Activated CD8-positive, alpha-beta T cell treated with anti-CD3 and anti-CD28 coated beads, Interleukin-2, amount 10 ng/mL, durations not matched to agents 7 days and 5 days (primary cell): ENCODE measurements at regions not wholly inside any gene's neighbourhood (a gene's known extent, or its start where the extent isn't known, plus 50 kb on each side); places are given as distances from the start of the nearest gene placed in this dataset.
A peak's percentile ranks its signal among the peaks of the same experiment; 100 is the strongest.
"Not testable (repeated sequence)": the region's sequence is repeated elsewhere in the genome, so short reads cannot be mapped to it uniquely, and the experiment has no call there.

Experiments
- ATAC-seq: fragments of 150-1000 bp; cut with Tn5 transposase; one replicate; pipeline ENCODE4 v1.10.0; 2021; ENCODE audit warnings: moderate library complexity
- CTCF ChIA-PET: fragments of 350-600 bp; sonication (Branson Sonifier 250); formaldehyde crosslinking; loops from one replicate; lab custom pipeline; 2021; ENCODE audit warnings: antibody characterized with exemption; lab: Charles Lee
- POLR2A ChIA-PET: fragments of 350-600 bp; sonication (Branson Sonifier 250); formaldehyde crosslinking; loops from one replicate; lab custom pipeline; 2021; ENCODE audit warnings: antibody characterized with exemption; lab: Charles Lee
- DNase-seq: peaks from one replicate; pipeline ENCODE4 v3.0.0-alpha.2; 2020
- H3K27ac Mint-ChIP-seq: one replicate; pipeline ENCODE4 v1.8.0; 2021; ENCODE audit warnings: mild to moderate bottlenecking, mixed read lengths
- H3K27me3 Mint-ChIP-seq: one replicate; pipeline ENCODE4 v1.8.0; 2021; ENCODE audit warnings: low read depth, mixed read lengths
- H3K36me3 Mint-ChIP-seq: one replicate; pipeline ENCODE4 v1.8.0; 2021; ENCODE audit warnings: low read depth, mixed read lengths
- H3K4me1 Mint-ChIP-seq: one replicate; pipeline ENCODE4 v1.8.0; 2021; ENCODE audit warnings: low read depth, mixed read lengths
- H3K4me3 Mint-ChIP-seq: one replicate; pipeline ENCODE4 v1.8.0; 2021; ENCODE audit warnings: mild to moderate bottlenecking, mixed read lengths
- H3K9me3 Mint-ChIP-seq: one replicate; pipeline ENCODE4 v1.8.0; 2022; ENCODE audit warnings: mixed read lengths; ENCODE audit not compliant: insufficient read depth

DNA sequence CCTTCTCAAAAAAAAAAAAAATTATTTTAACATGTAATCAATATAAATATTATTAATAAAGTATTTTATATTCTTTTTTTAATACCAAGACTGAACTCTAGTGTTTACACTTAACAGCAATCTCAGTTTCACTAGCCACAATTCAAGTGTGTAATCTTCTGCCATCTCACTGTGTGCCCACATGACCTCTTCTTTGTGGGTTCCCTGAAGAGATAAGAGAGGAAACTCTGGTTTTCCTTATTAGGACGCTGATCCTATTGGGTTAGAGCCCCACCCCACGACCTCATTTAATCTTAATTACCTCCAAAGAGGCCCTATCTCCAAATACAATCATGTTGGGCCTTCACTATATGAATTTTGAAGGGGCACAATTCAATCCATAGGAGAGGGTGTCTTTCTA lies 177.6 kb downstream of the STK31 start:
- H3K27ac Mint-ChIP-seq: no peak overlapping the region
- peaks cover 6% of the 10 kb centered on the region for H3K4me1 Mint-ChIP-seq
- ChIA-PET POLR2A (no interaction called here), CTCF (no interaction called here)
- H3K27me3 Mint-ChIP-seq: peaks cover 14% of the 10 kb centered on the region
- no peak for ATAC-seq
- H3K4me3 Mint-ChIP-seq: no peak overlapping the region
- DNase-seq: no peak
- no peaks in the 10 kb centered on the region for H3K9me3 Mint-ChIP-seq
- no peaks in the 10 kb centered on the region for H3K36me3 Mint-ChIP-seq

DNA sequence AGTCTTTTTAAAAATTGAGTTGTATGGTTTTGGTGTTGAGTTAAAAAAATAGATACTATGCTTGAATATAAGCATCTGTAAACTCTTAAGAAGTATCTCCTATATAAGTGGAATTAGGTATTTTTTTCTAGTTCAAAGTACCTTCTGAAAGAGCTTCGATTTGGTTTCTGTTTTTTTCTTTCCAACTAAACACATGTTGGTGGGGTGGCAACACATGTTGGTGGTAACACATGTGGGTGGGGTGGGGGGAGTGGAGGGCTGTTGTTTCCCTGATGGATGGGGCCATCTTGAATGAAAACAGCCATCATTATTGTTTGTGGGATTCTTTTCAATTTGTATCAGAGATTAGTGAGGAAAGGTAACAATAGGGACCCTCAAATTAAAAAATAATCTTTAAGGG lies 178.9 kb downstream of the STK31 start:
- DNase-seq (no peak), ATAC-seq (no peak)
- Mint-ChIP-seq H3K27me3 (peaks cover 17% of the 10 kb centered on the region), H3K36me3 (no peaks in the 10 kb centered on the region), H3K4me3 (no peak overlapping the region), H3K9me3 (no peaks in the 10 kb centered on the region), H3K4me1 (peaks cover 18% of the 10 kb centered on the region), H3K27ac (no peak overlapping the region)
- POLR2A ChIA-PET: no interaction called here
- CTCF ChIA-PET: no interaction called here

DNA sequence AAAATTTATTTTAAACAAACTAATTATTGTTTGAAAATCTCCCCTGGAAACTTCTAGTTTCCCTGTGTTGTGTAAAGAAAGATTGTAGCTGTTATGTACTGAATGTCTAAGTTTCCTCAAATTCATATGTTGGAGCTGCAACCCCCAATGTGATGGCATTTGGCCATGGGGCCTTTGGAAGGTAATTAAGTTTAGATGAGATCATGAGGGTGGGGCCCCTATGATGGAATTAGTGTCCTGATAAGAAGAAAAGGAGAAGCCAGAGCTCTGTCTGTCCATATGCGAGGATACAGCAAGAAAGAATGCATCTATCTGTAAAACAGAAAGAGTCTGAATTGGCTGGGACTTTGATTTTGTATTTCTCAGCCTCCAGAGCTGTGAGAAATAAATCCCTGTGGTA lies 179.5 kb downstream of the STK31 start:
- peaks cover 24% of the 10 kb centered on the region for H3K4me1 Mint-ChIP-seq
- no peak overlapping the region for H3K4me3 Mint-ChIP-seq
- no peak for DNase-seq
- no peaks in the 10 kb centered on the region for H3K36me3 Mint-ChIP-seq
- H3K27ac Mint-ChIP-seq: no peak overlapping the region
- ATAC-seq: no peak
- H3K9me3 Mint-ChIP-seq: no peaks in the 10 kb centered on the region
- ChIA-PET CTCF (no interaction called here), POLR2A (no interaction called here)
- peaks cover 17% of the 10 kb centered on the region for H3K27me3 Mint-ChIP-seq

DNA sequence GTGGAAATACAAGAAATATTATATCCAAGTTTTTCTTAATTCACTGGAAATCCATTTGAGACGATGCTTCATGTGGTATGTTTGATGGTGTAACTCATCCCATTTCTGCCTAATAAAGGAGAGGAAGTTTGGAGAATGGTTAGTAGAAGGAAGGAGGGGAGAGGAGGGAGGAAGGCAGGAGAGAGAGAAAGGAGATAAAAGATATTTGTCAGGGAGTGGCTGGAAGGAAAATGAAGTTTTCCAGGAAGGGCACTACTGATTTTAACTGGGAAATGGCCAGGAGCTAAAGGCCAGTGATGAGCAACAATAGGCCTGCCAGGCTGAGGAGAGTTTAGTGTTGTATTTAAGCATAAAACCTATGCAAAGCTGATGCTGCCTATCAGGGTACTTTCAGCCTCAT lies 182.0 kb downstream of the STK31 start:
- Mint-ChIP-seq H3K4me1 (peaks cover 40% of the 10 kb centered on the region), H3K9me3 (no peaks in the 10 kb centered on the region), H3K27me3 (peaks cover 13% of the 10 kb centered on the region), H3K27ac (no peak overlapping the region), H3K36me3 (no peaks in the 10 kb centered on the region), H3K4me3 (no peak overlapping the region)
- ATAC-seq (no peak), DNase-seq (no peak)
- POLR2A ChIA-PET: no interaction called here
- CTCF ChIA-PET: no interaction called here

DNA sequence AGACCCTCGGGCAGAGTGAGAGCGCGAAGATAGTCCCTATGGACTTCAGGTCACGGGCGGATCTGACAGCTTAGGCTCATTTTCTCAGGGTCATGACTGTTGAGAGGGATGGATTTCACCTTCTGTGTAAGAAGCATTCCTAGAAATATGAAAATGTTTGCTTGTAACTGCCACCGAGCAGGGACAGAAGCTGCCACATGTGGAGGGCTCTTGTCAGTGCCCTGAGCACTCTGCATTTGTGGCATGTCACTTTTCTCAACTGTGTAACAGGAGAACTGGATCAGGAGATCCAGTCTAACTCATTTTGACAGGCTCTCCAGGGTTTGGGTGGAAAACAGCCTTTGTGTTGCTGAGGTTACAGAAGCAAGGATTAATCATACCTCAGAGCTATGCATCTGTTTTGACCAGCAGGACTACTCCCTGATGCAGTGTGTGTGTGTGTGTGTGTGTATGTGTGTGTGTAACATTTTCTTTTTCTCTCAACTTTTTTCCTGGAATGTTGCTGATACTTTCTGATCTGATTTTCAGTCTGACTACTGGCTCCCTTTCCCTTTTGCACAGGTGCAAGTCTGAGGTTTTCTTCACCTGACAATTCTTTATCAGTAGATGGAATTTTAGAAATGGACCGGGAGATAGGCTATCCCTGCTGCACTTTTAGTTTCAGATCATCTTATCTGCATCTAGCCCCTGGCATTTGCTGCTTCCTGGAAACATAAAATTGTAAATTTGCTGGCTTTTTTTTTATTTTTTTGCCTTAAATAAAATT lies 183.3 kb downstream of the STK31 start:
- Mint-ChIP-seq H3K36me3 (no peaks in the 10 kb centered on the region), H3K4me1 (peaks cover 34% of the 10 kb centered on the region), H3K27ac (no peak overlapping the region), H3K4me3 (no peak overlapping the region), H3K27me3 (peaks cover 13% of the 10 kb centered on the region), H3K9me3 (no peaks in the 10 kb centered on the region)
- no peak for ATAC-seq
- DNase-seq: no peak
- ChIA-PET POLR2A (interaction anchor here (0.6 to 0.7 kb wide), 2 partner anchors 314 to 662 kb away, joined by 3 read pairs; no protein-coding TSS in a partner anchor), CTCF (interaction anchor here (0.5 to 0.9 kb wide), 2 partner anchors 31 to 342 kb away, joined by 3 to 4 read pairs; no protein-coding TSS in a partner anchor)

DNA sequence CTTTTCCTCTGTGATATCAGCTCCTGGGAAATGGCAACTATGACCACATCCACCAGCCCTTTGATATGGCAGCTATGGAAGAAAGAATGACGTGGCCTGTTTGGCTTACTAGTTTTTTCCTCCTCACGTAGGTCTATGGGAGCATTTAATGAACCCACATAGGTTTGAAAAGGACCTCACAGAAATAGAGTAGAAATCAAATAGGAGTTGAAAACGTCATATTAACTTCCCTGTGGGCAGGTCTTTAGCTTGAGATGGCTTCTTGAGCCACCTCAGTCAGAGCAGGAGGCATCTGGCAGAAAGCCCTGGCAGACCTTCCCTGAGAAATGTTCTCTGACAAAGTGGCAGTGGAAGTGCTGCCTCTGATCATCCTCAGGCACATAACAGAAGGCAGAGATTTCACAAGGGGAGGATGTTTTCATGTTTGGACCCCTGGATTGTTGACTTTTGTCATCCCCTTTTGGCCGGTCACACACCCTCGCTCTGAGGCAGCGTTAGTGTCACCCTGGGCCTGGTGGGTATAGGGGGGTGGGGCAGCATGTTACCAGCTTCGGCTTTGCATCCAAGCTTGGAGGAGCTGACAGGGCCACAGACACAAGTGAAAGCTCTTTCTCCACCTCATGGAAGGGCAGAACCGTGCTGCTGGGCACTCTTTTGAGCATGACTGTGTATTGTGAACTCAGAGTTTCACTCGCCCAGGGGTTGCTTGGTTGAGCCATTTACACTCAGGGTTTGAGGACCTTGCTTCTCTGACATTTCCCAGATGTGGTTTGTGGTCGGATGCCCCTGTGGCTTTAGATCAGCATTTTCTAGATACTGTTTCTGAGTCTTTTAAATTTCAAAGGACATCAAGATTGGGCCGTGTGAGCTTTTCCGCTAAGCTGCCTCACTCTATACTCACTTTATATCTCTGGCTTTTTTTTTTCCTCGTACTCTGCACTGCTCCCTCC lies 184.2 kb downstream of the STK31 start:
- ChIA-PET POLR2A (interaction anchor here (0.6 kb wide), 2 partner anchors 9 to 1257 kb away, joined by 3 read pairs; no protein-coding TSS in a partner anchor), CTCF (interaction anchor here (0.5 kb wide), 1 partner anchor 343 kb away, joined by 3 read pairs; no protein-coding TSS in a partner anchor)
- Mint-ChIP-seq H3K36me3 (no peaks in the 10 kb centered on the region), H3K9me3 (no peaks in the 10 kb centered on the region), H3K4me3 (peak overlapping the region; percentile 58), H3K4me1 (peaks cover 34% of the 10 kb centered on the region), H3K27ac (peak overlapping the region; percentile 62), H3K27me3 (peaks cover 13% of the 10 kb centered on the region)
- ATAC-seq: peak; percentile 85
- peak; percentile 84 for DNase-seq

DNA sequence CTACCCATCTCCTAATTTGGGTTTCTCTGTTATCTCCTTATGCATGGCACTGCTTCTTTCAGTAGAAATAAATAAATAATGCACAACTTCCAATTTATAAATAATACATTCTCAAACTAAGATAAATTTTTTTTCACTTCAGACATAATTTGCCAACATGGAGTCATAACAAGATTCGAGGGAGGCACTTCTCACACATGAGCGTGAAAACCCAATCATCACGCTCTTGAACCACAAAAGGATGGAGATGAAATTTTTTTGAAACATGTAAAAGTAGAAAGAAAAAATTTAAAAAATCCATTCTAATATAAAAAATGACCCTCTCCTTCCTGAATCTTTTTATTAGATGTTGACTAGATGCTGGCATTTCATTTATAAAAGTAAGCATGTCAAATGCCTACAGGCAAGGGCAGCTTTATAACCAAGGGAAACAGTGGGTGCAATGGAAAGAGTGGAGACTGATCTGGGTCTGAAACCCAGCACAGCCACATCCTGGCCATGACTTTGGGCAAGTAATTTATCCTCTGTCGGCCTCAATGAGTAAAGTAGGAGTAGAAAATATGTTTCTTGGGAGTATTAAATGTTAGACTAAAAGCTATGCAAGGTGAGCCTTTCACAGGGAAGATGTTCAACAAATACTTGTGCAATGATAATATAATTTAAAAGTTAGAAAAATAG lies 185.0 kb downstream of the STK31 start:
- Mint-ChIP-seq H3K4me1 (peaks cover 34% of the 10 kb centered on the region), H3K27ac (peak overlapping the region; percentile 62), H3K9me3 (no peaks in the 10 kb centered on the region), H3K4me3 (peak overlapping the region; percentile 58), H3K36me3 (no peaks in the 10 kb centered on the region), H3K27me3 (peaks cover 9% of the 10 kb centered on the region)
- peak; percentile 33 for DNase-seq
- peak; percentile 40 for ATAC-seq
- ChIA-PET POLR2A (no interaction called here), CTCF (no interaction called here)

DNA sequence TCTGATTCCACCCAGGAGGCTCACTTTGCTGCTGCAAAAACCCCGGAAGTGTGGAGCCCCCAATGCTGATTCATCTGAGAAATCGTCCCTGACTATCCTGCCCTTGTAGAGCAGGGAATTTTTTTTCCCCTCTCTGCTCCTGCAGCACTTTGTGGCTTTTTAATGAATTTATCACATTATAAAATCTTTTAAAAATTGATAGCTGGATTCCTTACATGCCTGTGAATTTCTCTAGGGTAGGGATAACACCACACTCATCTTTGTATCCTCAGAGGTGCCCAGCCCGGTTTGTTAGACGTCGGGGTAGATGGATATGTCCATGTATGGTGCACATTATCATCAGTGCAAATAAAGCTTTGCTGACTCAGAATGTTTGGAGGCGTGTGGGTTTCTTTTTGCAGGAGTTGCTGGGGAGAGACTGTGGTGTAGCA lies 185.7 kb downstream of the STK31 start:
- peaks cover 34% of the 10 kb centered on the region for H3K4me1 Mint-ChIP-seq
- peaks cover 4% of the 10 kb centered on the region for H3K27me3 Mint-ChIP-seq
- H3K4me3 Mint-ChIP-seq: no peak overlapping the region
- CTCF ChIA-PET: no interaction called here
- no peak for ATAC-seq
- POLR2A ChIA-PET: interaction anchor here (0.6 kb wide), 1 partner anchor 332 kb away, joined by 3 read pairs; no protein-coding TSS in a partner anchor
- no peaks in the 10 kb centered on the region for H3K36me3 Mint-ChIP-seq
- no peaks in the 10 kb centered on the region for H3K9me3 Mint-ChIP-seq
- no peak overlapping the region for H3K27ac Mint-ChIP-seq
- no peak for DNase-seq

DNA sequence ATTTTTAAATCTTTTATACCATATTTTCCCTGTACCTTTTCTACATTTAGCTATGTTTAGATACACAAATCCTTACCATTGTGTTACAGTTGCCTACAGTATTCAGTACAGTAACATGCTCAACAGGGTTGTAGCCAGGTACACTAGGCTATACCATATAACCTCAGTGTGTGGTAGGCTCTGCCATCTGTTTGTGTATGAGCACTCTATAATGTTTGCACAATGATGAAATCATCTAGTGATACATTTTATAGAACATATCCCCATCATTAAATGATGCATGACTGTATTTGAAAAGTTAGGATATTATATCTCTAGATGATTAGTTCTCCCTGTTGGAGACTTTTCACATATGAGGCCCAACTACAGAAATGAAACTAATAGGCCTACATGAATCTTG lies 188.6 kb downstream of the STK31 start:
- Mint-ChIP-seq H3K4me1 (peaks cover 25% of the 10 kb centered on the region), H3K9me3 (no peaks in the 10 kb centered on the region), H3K27ac (no peak overlapping the region), H3K4me3 (no peak overlapping the region), H3K36me3 (no peaks in the 10 kb centered on the region), H3K27me3 (no peaks in the 10 kb centered on the region)
- ChIA-PET POLR2A (no interaction called here), CTCF (no interaction called here)
- DNase-seq: no peak
- no peak for ATAC-seq

DNA sequence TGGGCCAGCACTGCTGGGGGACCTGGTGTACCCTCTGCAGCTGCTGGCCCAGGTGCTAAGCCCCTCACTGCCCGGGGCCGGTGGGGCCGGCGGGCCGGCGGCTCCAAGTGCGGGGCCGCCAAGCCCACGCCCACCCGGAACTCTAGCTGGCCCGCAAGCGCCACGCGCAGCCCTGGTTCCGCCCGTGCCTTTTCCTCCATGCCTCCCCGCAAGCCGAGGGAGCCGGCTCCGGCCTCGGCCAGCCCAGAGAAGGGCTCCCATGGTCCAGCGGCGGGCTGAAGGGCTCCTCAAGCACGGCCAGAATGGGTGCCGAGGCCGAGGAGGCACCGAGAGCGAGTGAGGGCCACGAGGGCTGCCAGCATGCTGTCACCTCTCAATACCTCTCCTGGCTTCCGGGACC lies 194.9 kb downstream of the STK31 start:
- H3K27me3 Mint-ChIP-seq, POLR2A ChIA-PET, H3K4me1 Mint-ChIP-seq, H3K36me3 Mint-ChIP-seq, DNase-seq, H3K9me3 Mint-ChIP-seq, H3K4me3 Mint-ChIP-seq, ATAC-seq, CTCF ChIA-PET, H3K27ac Mint-ChIP-seq: not testable (repeated sequence)

DNA sequence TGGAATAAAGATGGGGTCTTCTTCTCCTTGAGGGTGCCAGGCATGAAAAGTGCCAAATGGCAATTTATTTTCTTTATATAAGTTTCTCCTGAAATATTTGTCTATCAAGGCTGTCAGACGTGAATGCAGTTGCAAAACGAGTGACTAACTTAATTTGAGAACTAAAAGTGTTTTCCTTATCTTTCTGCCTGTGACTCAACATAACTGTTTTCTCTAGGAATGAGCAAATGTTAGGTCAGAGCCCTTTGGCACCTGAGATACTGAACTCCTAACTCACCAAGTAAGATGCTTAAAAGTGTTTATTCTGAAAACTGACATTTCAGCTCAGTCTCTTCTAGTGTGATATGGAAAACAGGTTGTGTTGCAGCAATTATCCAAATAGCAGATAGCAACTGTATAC lies 197.0 kb downstream of the STK31 start:
- Mint-ChIP-seq H3K27me3 (peaks cover 6% of the 10 kb centered on the region), H3K4me1 (no peaks in the 10 kb centered on the region), H3K27ac (no peak overlapping the region), H3K9me3 (no peaks in the 10 kb centered on the region), H3K36me3 (no peaks in the 10 kb centered on the region), H3K4me3 (no peak overlapping the region)
- no peak for DNase-seq
- CTCF ChIA-PET: no interaction called here
- ATAC-seq: no peak
- POLR2A ChIA-PET: no interaction called here
